ENCODE measurements at regions not wholly inside any gene's neighbourhood (a gene's known extent, or its start where the extent isn't known, plus 50 kb on each side); places are given as distances from the start of the nearest gene placed in this dataset.

- TF ChIP-seq POLR2A (IDR thresholded peaks at IDR 0.05; ENCODE audit: low read length) = no peak
- no peak for TF ChIP-seq GATA1 (IDR thresholded peaks at IDR 0.05; ENCODE audit: low read depth, low read length)
Observed at GRCh38 chr5:110932755-110933488, 138.6 kb upstream of the TSLP start.

All from erythroblast (primary cell).